ENCODE measurements at regions not wholly inside any gene's neighbourhood (a gene's known extent, or its start where the extent isn't known, plus 50 kb on each side); places are given as distances from the start of the nearest gene placed in this dataset.

DNA sequence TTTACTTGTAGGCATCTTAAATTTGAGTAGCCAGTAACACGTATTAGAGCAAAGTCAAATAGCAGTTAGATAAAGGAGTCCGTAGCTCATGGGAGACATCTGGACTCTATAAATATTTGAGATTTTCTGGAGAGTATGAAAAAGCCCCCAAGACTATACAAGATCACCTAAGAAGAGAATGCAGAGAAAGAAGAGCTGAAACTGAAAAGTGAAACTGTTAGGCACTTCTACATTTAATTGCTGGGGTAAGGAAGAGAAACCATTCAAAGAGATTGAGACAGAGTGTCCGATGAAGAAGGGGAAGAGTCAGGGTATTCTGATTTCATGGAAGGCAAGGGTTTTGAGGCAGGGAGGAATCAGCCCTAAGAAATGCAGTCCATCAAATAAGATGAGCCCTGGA, 2372.1 kb downstream of the MAT2B start:
- TF ChIP-seq EZH2 (IDR thresholded peaks at IDR 0.05; ENCODE audit: borderline replicate concordance, insufficient read depth, low read depth, low read length, poor library complexity, severe bottlenecking): no peak
- TF ChIP-seq, protein P1, sequence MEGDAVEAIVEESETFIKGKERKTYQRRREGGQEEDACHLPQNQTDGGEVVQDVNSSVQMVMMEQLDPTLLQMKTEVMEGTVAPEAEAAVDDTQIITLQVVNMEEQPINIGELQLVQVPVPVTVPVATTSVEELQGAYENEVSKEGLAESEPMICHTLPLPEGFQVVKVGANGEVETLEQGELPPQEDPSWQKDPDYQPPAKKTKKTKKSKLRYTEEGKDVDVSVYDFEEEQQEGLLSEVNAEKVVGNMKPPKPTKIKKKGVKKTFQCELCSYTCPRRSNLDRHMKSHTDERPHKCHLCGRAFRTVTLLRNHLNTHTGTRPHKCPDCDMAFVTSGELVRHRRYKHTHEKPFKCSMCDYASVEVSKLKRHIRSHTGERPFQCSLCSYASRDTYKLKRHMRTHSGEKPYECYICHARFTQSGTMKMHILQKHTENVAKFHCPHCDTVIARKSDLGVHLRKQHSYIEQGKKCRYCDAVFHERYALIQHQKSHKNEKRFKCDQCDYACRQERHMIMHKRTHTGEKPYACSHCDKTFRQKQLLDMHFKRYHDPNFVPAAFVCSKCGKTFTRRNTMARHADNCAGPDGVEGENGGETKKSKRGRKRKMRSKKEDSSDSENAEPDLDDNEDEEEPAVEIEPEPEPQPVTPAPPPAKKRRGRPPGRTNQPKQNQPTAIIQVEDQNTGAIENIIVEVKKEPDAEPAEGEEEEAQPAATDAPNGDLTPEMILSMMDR (IDR thresholded peaks at IDR 0.05): no peak
